ENCODE measurements at regions not wholly inside any gene's neighbourhood (a gene's known extent, or its start where the extent isn't known, plus 50 kb on each side); places are given as distances from the start of the nearest gene placed in this dataset.

GRCh38 chr20:7691647-7692269 is 248.5 kb downstream of the HAO1 start:
- in situ Hi-C loops (cut with MboI; ENCODE audit: low pct_unique_long_range_greater_than_20kb, low sequenced_read_pairs): no loop called here
- DNase-seq: no peak

GRCh38 chr20:7692478-7692877 is 247.8 kb downstream of the HAO1 start:
- no peak for DNase-seq
- in situ Hi-C loops (cut with MboI; ENCODE audit: low pct_unique_long_range_greater_than_20kb, low sequenced_read_pairs): no loop called here

- in situ Hi-C loops (cut with MboI; ENCODE audit: low pct_unique_long_range_greater_than_20kb, low sequenced_read_pairs): no loop called here
Measured at GRCh38 chr20:7693761-7694160, 246.5 kb downstream of the HAO1 start.

GRCh38 chr20:7695051-7695495 is 245.2 kb downstream of the HAO1 start:
- in situ Hi-C loops (cut with MboI; ENCODE audit: low pct_unique_long_range_greater_than_20kb, low sequenced_read_pairs): no loop called here
- no peak for DNase-seq

More at GRCh38 chr20:7693761-7694160, 246.5 kb downstream of the HAO1 start:
- no peak for DNase-seq

GRCh38 chr20:7695635-7696034 is 244.6 kb downstream of the HAO1 start:
- in situ Hi-C loops (cut with MboI; ENCODE audit: low pct_unique_long_range_greater_than_20kb, low sequenced_read_pairs): no loop called here
- no peak for DNase-seq

GRCh38 chr20:7696311-7696710 is 243.9 kb downstream of the HAO1 start:
- in situ Hi-C loops (cut with MboI; ENCODE audit: low pct_unique_long_range_greater_than_20kb, low sequenced_read_pairs): no loop called here
- DNase-seq: no peak

GRCh38 chr20:7702141-7702540 is 238.1 kb downstream of the HAO1 start:
- no peak for DNase-seq
- in situ Hi-C loops (cut with MboI; ENCODE audit: low pct_unique_long_range_greater_than_20kb, low sequenced_read_pairs): no loop called here

- in situ Hi-C loops (cut with MboI; ENCODE audit: low pct_unique_long_range_greater_than_20kb, low sequenced_read_pairs): no loop called here
- DNase-seq: no peak
Measured at GRCh38 chr20:7703551-7703961, 236.7 kb downstream of the HAO1 start.

- in situ Hi-C loops (cut with MboI; ENCODE audit: low pct_unique_long_range_greater_than_20kb, low sequenced_read_pairs): no loop called here
- DNase-seq: no peak
Measured at GRCh38 chr20:7703996-7704395, 236.3 kb downstream of the HAO1 start.

- DNase-seq: no peak
- in situ Hi-C loops (cut with MboI; ENCODE audit: low pct_unique_long_range_greater_than_20kb, low sequenced_read_pairs): no loop called here
Measured at GRCh38 chr20:7708112-7708511, 232.1 kb downstream of the HAO1 start.

- DNase-seq: no peak
- in situ Hi-C loops (cut with MboI; ENCODE audit: low pct_unique_long_range_greater_than_20kb, low sequenced_read_pairs): no loop called here
Measured at GRCh38 chr20:7708782-7709181, 231.5 kb downstream of the HAO1 start.

GRCh38 chr20:7710440-7710839 is 229.8 kb downstream of the HAO1 start:
- in situ Hi-C loops (cut with MboI; ENCODE audit: low pct_unique_long_range_greater_than_20kb, low sequenced_read_pairs): no loop called here
- no peak for DNase-seq

- in situ Hi-C loops (cut with MboI; ENCODE audit: low pct_unique_long_range_greater_than_20kb, low sequenced_read_pairs): no loop called here
- DNase-seq: no peak
Measured at GRCh38 chr20:7712661-7713060, 227.6 kb downstream of the HAO1 start.

GRCh38 chr20:7714549-7714948 is 225.7 kb downstream of the HAO1 start:
- in situ Hi-C loops (cut with MboI; ENCODE audit: low pct_unique_long_range_greater_than_20kb, low sequenced_read_pairs): no loop called here
- no peak for DNase-seq

GRCh38 chr20:7716286-7716972 is 223.8 kb downstream of the HAO1 start:
- in situ Hi-C loops (cut with MboI; ENCODE audit: low pct_unique_long_range_greater_than_20kb, low sequenced_read_pairs): no loop called here
- DNase-seq: no peak

GRCh38 chr20:7722564-7722963 is 217.7 kb downstream of the HAO1 start:
- in situ Hi-C loops (cut with MboI; ENCODE audit: low pct_unique_long_range_greater_than_20kb, low sequenced_read_pairs): no loop called here
- DNase-seq: no peak

GRCh38 chr20:7723284-7723683 is 217.0 kb downstream of the HAO1 start:
- no peak for DNase-seq
- in situ Hi-C loops (cut with MboI; ENCODE audit: low pct_unique_long_range_greater_than_20kb, low sequenced_read_pairs): no loop called here

- DNase-seq: no peak
- in situ Hi-C loops (cut with MboI; ENCODE audit: low pct_unique_long_range_greater_than_20kb, low sequenced_read_pairs): no loop called here
Measured at GRCh38 chr20:7728338-7728737, 211.9 kb downstream of the HAO1 start.

- in situ Hi-C loops (cut with MboI; ENCODE audit: low pct_unique_long_range_greater_than_20kb, low sequenced_read_pairs): no loop called here
- DNase-seq: no peak
Measured at GRCh38 chr20:7734216-7734615, 206.0 kb downstream of the HAO1 start.

- DNase-seq: no peak
- in situ Hi-C loops (cut with MboI; ENCODE audit: low pct_unique_long_range_greater_than_20kb, low sequenced_read_pairs): no loop called here
Measured at GRCh38 chr20:7736336-7736735, 203.9 kb downstream of the HAO1 start.

GRCh38 chr20:7741866-7742265 is 198.4 kb downstream of the HAO1 start:
- in situ Hi-C loops (cut with MboI; ENCODE audit: low pct_unique_long_range_greater_than_20kb, low sequenced_read_pairs): no loop called here

More at GRCh38 chr20:7741866-7742265, 198.4 kb downstream of the HAO1 start:
- no peak for DNase-seq
